HepG2 (cell line): ENCODE measurements at regions not wholly inside any gene's neighbourhood (a gene's known extent, or its start where the extent isn't known, plus 50 kb on each side); places are given as distances from the start of the nearest gene placed in this dataset.

ENCODE experiments used
- ATAD3A ChIP-seq: sonication (generic); formaldehyde crosslinking; IDR thresholded peaks from 2 replicates; pipeline ENCODE4 v1.4.0; 2020; ENCODE audit warnings: missing genetic modification reagents
- BORCS8-MEF2B ChIP-seq: sonication (generic); formaldehyde crosslinking; IDR thresholded peaks from 2 replicates; pipeline ENCODE4 v1.8.0; 2022; ENCODE audit warnings: mild to moderate bottlenecking, missing genetic modification reagents
- CSRNP2 ChIP-seq: sonication (generic); formaldehyde crosslinking; conservative IDR thresholded peaks from 2 replicates; pipeline ENCODE4 v1.8.0; 2022; ENCODE audit warnings: low read depth, missing genetic modification reagents
- EZH2 ChIP-seq: conservative IDR thresholded peaks from 2 replicates; pipeline ENCODE4 v1.6.1; 2012; ENCODE audit warnings: mild to moderate bottlenecking, low read depth, low read length, moderate library complexity
- GPN1 ChIP-seq: sonication (generic); formaldehyde crosslinking; IDR thresholded peaks from 2 replicates; pipeline ENCODE4 v1.5.1; 2020; ENCODE audit warnings: missing genetic modification reagents, borderline replicate concordance
- HCFC1 ChIP-seq: fragments of 150-350 bp; IDR thresholded peaks from 2 replicates; pipeline ENCODE4 v1.6.1; 2014; ENCODE audit warnings: low read depth, low read length
- HOXA9 ChIP-seq: sonication (generic); formaldehyde crosslinking; IDR thresholded peaks from 2 replicates; pipeline ENCODE4 v1.8.1; 2022; ENCODE audit warnings: missing genetic modification reagents, mild to moderate bottlenecking, moderate library complexity, borderline replicate concordance
- MLX ChIP-seq: IDR thresholded peaks from 2 replicates; pipeline ENCODE4 v1.6.1; 2016
- NFAT5 ChIP-seq: sonication (generic); formaldehyde crosslinking; IDR thresholded peaks from 2 replicates; pipeline ENCODE4 v1.4.0; 2020; ENCODE audit warnings: missing genetic modification reagents
- NONO ChIP-seq, 2 experiments: fragments of 450-650 bp in 1 of 2; sonication (generic) in 1 of 2; formaldehyde crosslinking in 1 of 2; IDR thresholded peaks in 1 of 2; conservative IDR thresholded peaks in 1 of 2; 2 replicates each; pipeline versions ENCODE4 v1.6.1 to v1.8.0; 2017 to 2022; ENCODE audit warnings: mild to moderate bottlenecking in 1 of 2, missing genetic modification reagents in 1 of 2, moderate library complexity in 1 of 2
- PAXIP1 ChIP-seq: sonication (generic); formaldehyde crosslinking; conservative IDR thresholded peaks from 2 replicates; pipeline ENCODE4 v1.4.0; 2020; ENCODE audit warnings: mild to moderate bottlenecking, missing genetic modification reagents, moderate library complexity
- TEAD3 ChIP-seq: optimal IDR thresholded peaks from 2 replicates; pipeline ENCODE3; 2016; ENCODE audit warnings: borderline replicate concordance
- ZKSCAN5 ChIP-seq: sonication (generic); formaldehyde crosslinking; IDR thresholded peaks from 2 replicates; pipeline ENCODE4 v1.5.1; 2020; ENCODE audit warnings: mild to moderate bottlenecking, missing genetic modification reagents
- ZNF33B ChIP-seq: sonication (generic); formaldehyde crosslinking; IDR thresholded peaks from 2 replicates; pipeline ENCODE4 v1.5.1; 2020; ENCODE audit warnings: mild to moderate bottlenecking, missing genetic modification reagents
- ZNF589 ChIP-seq: sonication (generic); formaldehyde crosslinking; conservative IDR thresholded peaks from 2 replicates; pipeline ENCODE4 v1.8.0; 2022; ENCODE audit warnings: mild to moderate bottlenecking, moderate library complexity, missing genetic modification reagents
- ZNF615 ChIP-seq: sonication (generic); formaldehyde crosslinking; IDR thresholded peaks from 2 replicates; pipeline ENCODE4 v1.5.0; 2020; ENCODE audit warnings: mild to moderate bottlenecking, missing genetic modification reagents, borderline replicate concordance
- ZNF878 ChIP-seq: sonication (generic); formaldehyde crosslinking; IDR thresholded peaks from 2 replicates; pipeline ENCODE4 v1.8.1; 2023; ENCODE audit warnings: mild to moderate bottlenecking, missing genetic modification reagents, moderate library complexity
- ZNF883 ChIP-seq: sonication (generic); formaldehyde crosslinking; IDR thresholded peaks from 2 replicates; pipeline ENCODE4 v1.5.1; 2020; ENCODE audit warnings: mild to moderate bottlenecking, missing genetic modification reagents; ENCODE audit errors: not compliant biosample characterization

GRCh38 chr13:33678906-33679657 lies 138.9 kb upstream of the RFC3 start (continued):
- TF ChIP-seq PAXIP1, result peak; percentile 80
- no peak for TF ChIP-seq CSRNP2 (CRISPR knock-in tag)
- peak; percentile 30; the same call in 1 of the 2 replicates for TF ChIP-seq MLX
- no peak for TF ChIP-seq ATAD3A (CRISPR knock-in tag)
- peak; percentile 61 for TF ChIP-seq TEAD3 (CRISPR knock-in tag)
- TF ChIP-seq NONO (IDR thresholded peaks at IDR 0.05), result no peak
- peak; percentile 76; the same call in 1 of the 2 replicates for TF ChIP-seq NONO (CRISPR knock-in tag; conservative IDR thresholded peaks at IDR 0.05)
- TF ChIP-seq GPN1 (CRISPR knock-in tag), result no peak
- TF ChIP-seq HOXA9, result no peak
- TF ChIP-seq ZNF883 (CRISPR knock-in tag), result peak; percentile 45
- no peak for TF ChIP-seq ZNF33B (CRISPR knock-in tag)
- TF ChIP-seq ZNF589 (CRISPR knock-in tag), result no peak; the same call in 1 of the 2 replicates
- peak; percentile 86 for TF ChIP-seq ZNF878 (CRISPR knock-in tag)
- no peak for TF ChIP-seq EZH2
- TF ChIP-seq HCFC1, result no peak
- peak; percentile 76 for TF ChIP-seq BORCS8-MEF2B (CRISPR knock-in tag)
- no peak for TF ChIP-seq ZKSCAN5
- no peak for TF ChIP-seq NFAT5 (CRISPR knock-in tag)
- TF ChIP-seq ZNF615 (CRISPR knock-in tag), result 0 out of 2 replicates have a peak, but pooled peaks have one; percentile 53
